ENCODE measurements at regions not wholly inside any gene's neighbourhood (a gene's known extent, or its start where the extent isn't known, plus 50 kb on each side); places are given as distances from the start of the nearest gene placed in this dataset.

- Mint-ChIP-seq H3K4me3 (no peak overlapping the region), H3K36me3 (no peaks in the 10 kb centered on the region), H3K9me3 (peaks cover 11 to 27% (median 16%) of the 10 kb centered on the region in 6 donors), H3K27ac (no peak overlapping the region), H3K4me1 (no peaks in the 10 kb centered on the region), H3K27me3 (ENCODE audit: low read depth in 3 of 3) (peaks cover 0 to 2% (median 0%) of the 10 kb centered on the region in 3 donors)
- no peak for DNase-seq
Observed at GRCh38 chr11:42315267-42315666, 855.8 kb upstream of the LRRC4C start.

GRCh38 chr11:42315846-42316245 lies 856.4 kb upstream of the LRRC4C start:
- no peak for DNase-seq
- no peaks in the 10 kb centered on the region for H3K4me1 Mint-ChIP-seq
- H3K27me3 Mint-ChIP-seq (ENCODE audit: low read depth in 3 of 3) = peaks cover 0 to 2% (median 0%) of the 10 kb centered on the region in 3 donors
- H3K36me3 Mint-ChIP-seq = no peaks in the 10 kb centered on the region
- peaks cover 10 to 31% (median 17%) of the 10 kb centered on the region in 6 donors for H3K9me3 Mint-ChIP-seq
- H3K27ac Mint-ChIP-seq = no peak overlapping the region
- no peak overlapping the region for H3K4me3 Mint-ChIP-seq

GRCh38 chr11:42319921-42320320 lies 860.5 kb upstream of the LRRC4C start:
- H3K4me3 Mint-ChIP-seq = no peak overlapping the region
- peaks cover 0 to 31% (median 11%) of the 10 kb centered on the region in 6 donors for H3K9me3 Mint-ChIP-seq
- no peak overlapping the region for H3K27ac Mint-ChIP-seq
- H3K27me3 Mint-ChIP-seq (ENCODE audit: low read depth in 3 of 3) = no peaks in the 10 kb centered on the region
- H3K36me3 Mint-ChIP-seq = no peaks in the 10 kb centered on the region
- no peak for DNase-seq
- H3K4me1 Mint-ChIP-seq = no peaks in the 10 kb centered on the region

DNA sequence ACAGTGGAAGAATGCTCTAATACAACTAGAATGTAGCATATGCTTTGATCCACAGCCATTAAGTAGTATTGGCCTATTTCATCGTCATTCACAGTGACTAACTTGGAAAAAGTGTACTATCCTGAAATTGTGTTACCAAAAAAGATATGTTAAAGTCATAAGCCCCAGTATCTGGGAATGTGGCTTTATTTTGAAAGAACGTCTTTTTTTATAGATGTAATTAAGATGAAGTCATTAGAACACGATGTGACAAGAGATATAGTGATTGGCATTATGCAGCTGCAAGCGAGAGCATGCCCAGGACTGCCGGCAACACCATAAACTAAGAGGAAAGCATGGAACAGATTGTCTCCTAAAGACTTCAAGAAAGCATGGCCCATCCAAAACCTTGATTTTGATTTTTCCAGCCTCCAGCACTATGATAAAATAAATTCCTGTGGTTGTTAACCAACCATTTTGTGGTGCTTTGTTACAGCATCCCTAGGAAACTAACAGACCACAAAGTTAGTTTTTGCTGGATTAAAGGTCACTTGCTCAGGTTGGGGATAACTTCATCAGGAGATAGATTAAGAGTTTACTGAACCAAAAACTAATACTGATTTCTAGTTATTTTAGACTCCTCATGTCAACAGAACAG lies 870.6 kb upstream of the LRRC4C start:
- Mint-ChIP-seq H3K27ac (no peak overlapping the region), H3K4me3 (no peak overlapping the region), H3K4me1 (no peaks in the 10 kb centered on the region), H3K27me3 (ENCODE audit: low read depth in 3 of 3) (peaks cover 0 to 2% (median 0%) of the 10 kb centered on the region in 3 donors), H3K36me3 (peaks cover 0 to 7% (median 0%) of the 10 kb centered on the region in 3 donors), H3K9me3 (peaks cover 13 to 72% (median 35%) of the 10 kb centered on the region in 6 donors)
- no peak for DNase-seq

GRCh38 chr11:42337786-42338455 lies 878.5 kb upstream of the LRRC4C start:
- peaks cover 0 to 2% (median 1%) of the 10 kb centered on the region in 3 donors for H3K27me3 Mint-ChIP-seq (ENCODE audit: low read depth in 3 of 3)

GRCh38 chr11:42344204-42344792 lies 884.8 kb upstream of the LRRC4C start:
- Mint-ChIP-seq H3K4me3 (no peak overlapping the region), H3K4me1 (no peaks in the 10 kb centered on the region), H3K36me3 (no peaks in the 10 kb centered on the region), H3K27me3 (ENCODE audit: low read depth in 3 of 3) (peaks cover 0 to 1% (median 0%) of the 10 kb centered on the region in 3 donors), H3K9me3 (peaks cover 8 to 39% (median 15%) of the 10 kb centered on the region in 6 donors), H3K27ac (no peak overlapping the region)
- DNase-seq = no peak

More at GRCh38 chr11:42337786-42338455, 878.5 kb upstream of the LRRC4C start:
- no peak overlapping the region for H3K4me3 Mint-ChIP-seq
- no peak overlapping the region for H3K27ac Mint-ChIP-seq
- peaks cover 0 to 7% (median 0%) of the 10 kb centered on the region in 3 donors for H3K36me3 Mint-ChIP-seq
- no peak for DNase-seq
- H3K4me1 Mint-ChIP-seq = no peaks in the 10 kb centered on the region
- peaks cover 7 to 69% (median 35%) of the 10 kb centered on the region in 6 donors for H3K9me3 Mint-ChIP-seq

- Mint-ChIP-seq H3K36me3 (no peaks in the 10 kb centered on the region), H3K9me3 (peaks cover 8 to 44% (median 19%) of the 10 kb centered on the region in 6 donors), H3K27me3 (ENCODE audit: low read depth in 3 of 3) (no peaks in the 10 kb centered on the region), H3K4me3 (no peak overlapping the region), H3K27ac (no peak overlapping the region), H3K4me1 (no peaks in the 10 kb centered on the region)
- no peak for DNase-seq
Observed at GRCh38 chr11:42345933-42346332, 886.5 kb upstream of the LRRC4C start.

GRCh38 chr11:42363701-42364100 lies 904.2 kb upstream of the LRRC4C start:
- H3K27ac Mint-ChIP-seq = no peak overlapping the region
- H3K4me3 Mint-ChIP-seq = no peak overlapping the region
- no peaks in the 10 kb centered on the region for H3K36me3 Mint-ChIP-seq
- DNase-seq = no peak
- peaks cover 0 to 2% (median under 1%) of the 10 kb centered on the region in 3 donors for H3K27me3 Mint-ChIP-seq (ENCODE audit: low read depth in 3 of 3)
- H3K9me3 Mint-ChIP-seq = peaks cover 4 to 73% (median 16%) of the 10 kb centered on the region in 6 donors
- H3K4me1 Mint-ChIP-seq = no peaks in the 10 kb centered on the region

DNA sequence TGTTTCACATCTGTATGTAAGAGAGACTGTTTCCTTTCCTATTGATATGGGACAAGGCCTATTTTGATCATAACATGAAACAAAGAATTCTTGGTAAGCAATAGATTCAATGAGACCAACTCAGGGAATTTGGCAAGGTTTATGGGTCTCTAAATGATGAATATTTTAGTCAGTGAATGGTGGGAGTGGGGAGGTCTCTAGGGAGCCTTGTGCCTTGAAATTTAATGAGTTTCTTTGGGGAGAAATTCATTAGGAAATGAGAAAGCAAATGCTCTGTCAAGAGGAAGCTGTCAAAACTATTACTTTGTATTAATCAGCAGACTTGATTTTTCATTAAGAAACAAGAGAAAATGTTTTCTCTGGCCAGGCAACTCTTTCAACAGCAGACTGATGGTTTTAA lies 921.7 kb upstream of the API5 start:
- Mint-ChIP-seq H3K9me3 (peaks cover 12 to 50% (median 20%) of the 10 kb centered on the region in 6 donors), H3K27me3 (ENCODE audit: low read depth in 3 of 3) (peaks cover 0 to 3% (median 0%) of the 10 kb centered on the region in 3 donors), H3K27ac (no peak overlapping the region), H3K4me3 (no peak overlapping the region), H3K4me1 (no peaks in the 10 kb centered on the region), H3K36me3 (peaks cover 0 to 3% (median 0%) of the 10 kb centered on the region in 3 donors)
- DNase-seq = no peak

- no peak overlapping the region for H3K4me3 Mint-ChIP-seq
- H3K27me3 Mint-ChIP-seq (ENCODE audit: low read depth in 3 of 3) = peaks cover 0 to 3% (median 1%) of the 10 kb centered on the region in 3 donors
- no peaks in the 10 kb centered on the region for H3K36me3 Mint-ChIP-seq
- H3K4me1 Mint-ChIP-seq = no peaks in the 10 kb centered on the region
- H3K9me3 Mint-ChIP-seq = peaks cover 4 to 51% (median 30%) of the 10 kb centered on the region in 6 donors
- no peak overlapping the region for H3K27ac Mint-ChIP-seq
- DNase-seq = no peak
Observed at GRCh38 chr11:42397483-42397882, 914.3 kb upstream of the API5 start.

GRCh38 chr11:42407341-42407740 lies 904.5 kb upstream of the API5 start:
- Mint-ChIP-seq H3K27me3 (ENCODE audit: low read depth in 3 of 3) (no peaks in the 10 kb centered on the region), H3K4me1 (no peaks in the 10 kb centered on the region)

GRCh38 chr11:42410251-42410955 lies 901.4 kb upstream of the API5 start:
- H3K27me3 Mint-ChIP-seq (ENCODE audit: low read depth in 3 of 3) = peaks cover 0 to 1% (median 0%) of the 10 kb centered on the region in 3 donors

More at GRCh38 chr11:42407341-42407740, 904.5 kb upstream of the API5 start:
- Mint-ChIP-seq H3K4me3 (no peak overlapping the region), H3K9me3 (peaks cover 4 to 54% (median 18%) of the 10 kb centered on the region in 6 donors), H3K27ac (no peak overlapping the region), H3K36me3 (no peaks in the 10 kb centered on the region)
- no peak for DNase-seq

DNA sequence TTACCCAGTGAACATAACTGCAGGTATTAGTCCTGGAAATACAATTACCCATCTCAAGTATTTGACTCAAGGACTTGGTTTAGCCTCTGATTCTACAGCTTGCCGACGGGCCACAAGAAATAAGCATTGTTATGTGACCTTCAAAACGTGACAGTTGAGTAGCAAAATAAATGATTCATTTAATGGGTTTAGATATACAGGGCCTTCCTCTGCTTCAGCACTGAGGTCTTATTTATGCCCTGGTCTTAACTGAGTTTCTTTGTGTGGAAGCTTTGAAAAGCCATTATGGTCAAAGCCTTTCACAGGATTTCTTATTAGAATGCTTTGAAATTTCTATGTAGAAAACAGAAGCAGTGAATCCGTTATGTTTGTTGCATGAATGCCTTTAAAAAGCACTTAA lies 899.2 kb upstream of the API5 start:
- no peak overlapping the region for H3K4me3 Mint-ChIP-seq
- H3K27me3 Mint-ChIP-seq (ENCODE audit: low read depth in 3 of 3) = peaks cover 0 to 1% (median 0%) of the 10 kb centered on the region in 3 donors
- peaks cover 12 to 50% (median 18%) of the 10 kb centered on the region in 6 donors for H3K9me3 Mint-ChIP-seq
- no peak overlapping the region for H3K27ac Mint-ChIP-seq
- no peak for DNase-seq
- no peaks in the 10 kb centered on the region for H3K4me1 Mint-ChIP-seq
- H3K36me3 Mint-ChIP-seq = no peaks in the 10 kb centered on the region

More at GRCh38 chr11:42410251-42410955, 901.4 kb upstream of the API5 start:
- Mint-ChIP-seq H3K4me1 (no peaks in the 10 kb centered on the region), H3K4me3 (no peak overlapping the region), H3K36me3 (no peaks in the 10 kb centered on the region), H3K27ac (no peak overlapping the region), H3K9me3 (peaks cover 5 to 56% (median 19%) of the 10 kb centered on the region in 6 donors)
- DNase-seq = no peak

Measured in immature natural killer cell (primary cell).